ENCODE measurements at regions not wholly inside any gene's neighbourhood (a gene's known extent, or its start where the extent isn't known, plus 50 kb on each side); places are given as distances from the start of the nearest gene placed in this dataset.
A peak's percentile ranks its signal among the peaks of the same experiment; 100 is the strongest.
"Not testable (repeated sequence)": the region's sequence is repeated elsewhere in the genome, so short reads cannot be mapped to it uniquely, and the experiment has no call there.

GRCh38 chr5:16987776-16988175 is 51.7 kb upstream of the MYO10 start:
- no peak for DNase-seq

DNA sequence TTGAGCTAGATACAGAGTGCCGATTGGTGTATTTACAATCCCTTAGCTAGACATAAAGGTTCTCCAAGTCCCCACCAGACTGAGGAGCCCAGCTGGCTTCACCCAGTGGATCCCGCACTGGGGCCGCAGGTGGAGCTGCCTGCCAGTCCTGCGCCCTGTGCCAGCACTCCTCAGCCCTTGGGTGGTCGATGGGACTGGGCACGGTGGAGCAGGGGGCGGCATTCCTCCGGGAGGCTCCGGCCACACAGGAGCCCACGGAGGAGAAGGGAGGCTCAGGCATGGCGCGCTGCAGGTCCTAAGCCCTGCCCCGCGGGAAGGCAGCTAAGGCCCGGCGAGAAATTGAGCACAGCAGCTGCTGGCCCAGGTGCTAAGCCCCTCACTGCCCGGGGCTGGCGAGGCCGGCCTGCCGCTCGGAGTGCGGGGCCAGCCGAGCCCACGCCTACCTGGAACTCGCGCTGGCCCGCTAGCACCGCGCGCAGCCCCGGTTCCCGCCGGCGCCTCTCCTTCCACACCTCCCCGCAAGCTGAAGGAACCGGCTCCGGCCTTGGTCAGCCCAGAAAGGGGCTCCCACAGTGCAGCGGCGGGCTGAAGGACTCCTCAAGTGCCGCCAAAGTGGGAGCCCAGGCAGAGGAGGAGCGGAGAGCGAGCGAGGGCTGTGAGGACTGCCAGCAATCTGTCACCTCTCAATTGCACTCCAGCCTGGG is 54.9 kb upstream of the MYO10 start:
- DNase-seq = not testable (repeated sequence)

DNA sequence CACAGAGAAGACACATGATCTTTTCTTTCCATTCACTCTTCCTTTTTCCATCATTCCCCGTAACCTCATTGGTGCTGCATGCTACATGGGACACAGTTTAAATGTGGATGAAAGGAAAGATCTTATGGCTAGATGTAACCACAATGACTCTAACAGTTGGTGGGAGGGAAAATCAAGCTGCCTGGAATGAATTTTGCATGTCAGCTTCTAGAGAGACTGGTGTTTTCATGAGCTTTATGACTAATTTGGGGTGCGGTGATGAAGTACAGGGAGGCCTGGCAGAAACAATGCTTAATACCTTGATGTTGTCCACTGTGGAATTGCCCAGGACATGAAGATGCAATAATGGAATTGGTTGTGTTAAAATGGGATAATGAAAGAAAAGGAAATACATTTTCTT is 55.9 kb upstream of the MYO10 start:
- DNase-seq = no peak

DNA sequence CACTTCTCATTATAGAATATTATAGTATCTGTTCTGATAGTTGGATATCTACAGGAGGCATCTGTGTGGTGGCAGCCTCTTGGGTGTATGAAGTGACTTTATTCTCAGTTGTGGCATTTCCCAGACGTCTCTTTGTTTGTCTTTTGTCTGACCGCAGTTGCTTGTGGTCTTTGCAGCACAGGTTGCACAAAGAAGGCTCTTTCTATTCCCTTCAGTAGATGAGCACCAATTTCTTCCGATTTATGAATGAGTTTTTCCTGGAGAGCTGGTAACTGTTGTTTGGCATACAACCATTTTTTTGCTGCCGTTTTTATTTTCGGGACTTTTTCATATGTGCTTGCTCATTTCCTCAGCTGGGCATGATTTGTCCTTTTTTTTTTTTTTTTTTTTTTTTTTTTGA is 56.4 kb upstream of the MYO10 start:
- DNase-seq = no peak

- DNase-seq = no peak
Measured at GRCh38 chr5:16994565-16994964, 58.5 kb upstream of the MYO10 start.

- DNase-seq = no peak
Measured at GRCh38 chr5:16995372-16995771, 59.3 kb upstream of the MYO10 start.

- no peak for DNase-seq
Measured at GRCh38 chr5:17000291-17000939, 64.3 kb upstream of the MYO10 start.

GRCh38 chr5:17001428-17001827 is 65.3 kb upstream of the MYO10 start:
- DNase-seq = no peak

DNA sequence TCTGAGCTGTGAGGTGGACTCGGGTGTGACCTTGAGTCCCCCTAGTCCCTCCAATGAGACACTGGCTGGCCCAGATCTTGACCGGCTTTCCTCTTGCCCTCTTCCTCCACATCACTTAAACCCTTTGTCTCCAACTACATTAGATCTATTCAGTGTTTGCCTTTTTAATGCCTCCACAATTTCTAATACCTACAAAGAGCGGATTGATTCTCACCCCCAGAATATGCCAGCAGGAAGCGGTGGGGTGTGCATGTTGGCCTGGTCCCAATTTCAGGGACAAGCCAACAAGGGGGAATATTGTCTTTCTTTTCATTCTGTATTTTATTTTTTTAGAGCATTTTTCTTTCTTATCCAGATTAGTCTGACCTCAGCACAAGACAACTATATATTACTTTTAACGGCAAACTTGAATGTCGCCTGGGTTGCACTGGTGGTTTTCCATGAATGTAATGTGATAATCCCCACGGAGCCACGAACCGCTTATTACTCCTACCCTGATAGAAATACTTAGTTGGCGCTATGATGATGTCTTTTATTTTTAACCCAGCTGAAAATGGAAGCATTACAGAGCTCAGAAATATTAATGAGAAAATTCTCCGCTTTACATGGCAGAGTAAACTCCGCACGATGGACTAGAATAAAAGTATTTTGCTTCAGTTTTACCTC is 68.5 kb upstream of the MYO10 start:
- peak; percentile 66 for DNase-seq

- no peak for DNase-seq
Measured at GRCh38 chr5:17005107-17005828, 69.2 kb upstream of the MYO10 start.

- no peak for DNase-seq
Measured at GRCh38 chr5:17012289-17012688, 76.2 kb upstream of the MYO10 start.

DNA sequence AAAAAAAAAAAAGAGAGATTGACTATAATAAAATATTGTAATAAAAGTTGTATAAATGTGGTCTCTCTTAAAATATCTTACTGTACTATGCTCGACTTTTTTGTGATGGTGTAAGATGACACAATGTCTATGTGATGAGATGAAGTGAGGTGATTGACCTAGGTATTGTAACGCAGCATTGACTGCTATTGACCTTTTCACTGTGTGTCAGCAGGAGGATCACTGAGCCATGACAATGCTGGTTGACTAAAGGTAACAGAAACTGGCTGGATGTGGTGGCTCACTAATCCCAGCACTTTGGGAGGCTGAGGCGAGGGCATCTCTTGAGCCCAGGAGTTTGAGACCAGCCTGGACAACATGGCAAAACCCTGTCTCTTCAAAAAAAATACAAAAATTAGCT is 78.6 kb upstream of the MYO10 start:
- no peak for DNase-seq

GRCh38 chr5:17018871-17019270 is 82.8 kb upstream of the MYO10 start:
- DNase-seq = no peak

- no peak for DNase-seq
Measured at GRCh38 chr5:17019324-17019723, 83.2 kb upstream of the MYO10 start.

DNA sequence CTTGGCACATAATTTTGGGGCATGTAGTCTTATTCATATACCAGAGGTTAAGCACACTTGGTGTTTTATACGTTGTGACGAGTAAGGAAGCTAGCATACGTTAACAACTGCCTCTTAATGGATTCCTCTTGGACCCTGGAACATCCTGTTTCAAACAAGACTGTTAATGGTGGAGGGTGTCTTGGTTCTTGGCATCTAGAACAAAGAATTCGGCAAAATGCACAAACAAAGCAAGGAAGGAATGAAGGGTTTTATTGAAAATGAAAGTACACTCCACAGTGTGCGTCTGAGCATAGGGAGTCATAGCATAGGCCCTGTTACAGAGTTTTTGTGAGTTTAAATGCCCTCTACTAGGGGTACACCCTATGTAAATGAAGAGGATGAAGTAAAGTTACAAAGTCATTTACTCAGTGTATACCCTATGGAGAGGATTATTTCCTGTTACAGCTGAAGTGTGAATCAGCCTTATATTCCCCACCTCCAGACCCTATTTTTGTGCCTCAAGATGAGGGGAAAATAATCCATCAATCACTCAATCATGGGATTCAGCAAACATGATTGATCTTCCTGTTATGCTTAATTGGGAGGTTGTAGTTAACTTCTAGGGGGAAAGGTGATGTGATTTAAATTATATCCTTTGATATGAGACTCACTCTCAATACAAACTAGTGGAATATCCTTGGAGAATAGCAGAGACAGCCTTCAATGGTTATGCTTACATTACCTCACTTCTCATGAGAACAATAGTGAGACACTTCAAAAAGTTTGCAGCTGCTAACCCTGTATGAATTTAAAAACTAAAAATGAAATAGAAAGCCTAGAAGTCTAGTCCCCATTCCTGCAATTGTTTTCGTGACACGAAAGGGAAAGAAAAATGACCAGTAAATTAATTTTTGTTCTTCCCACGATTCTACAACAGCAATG is 84.9 kb upstream of the MYO10 start:
- DNase-seq = no peak

GRCh38 chr5:17021602-17021932 is 85.5 kb upstream of the MYO10 start:
- DNase-seq = no peak

- DNase-seq = no peak
Measured at GRCh38 chr5:17022296-17022695, 86.2 kb upstream of the MYO10 start.

- DNase-seq = no peak
Measured at GRCh38 chr5:17024686-17025180, 88.6 kb upstream of the MYO10 start.

DNA sequence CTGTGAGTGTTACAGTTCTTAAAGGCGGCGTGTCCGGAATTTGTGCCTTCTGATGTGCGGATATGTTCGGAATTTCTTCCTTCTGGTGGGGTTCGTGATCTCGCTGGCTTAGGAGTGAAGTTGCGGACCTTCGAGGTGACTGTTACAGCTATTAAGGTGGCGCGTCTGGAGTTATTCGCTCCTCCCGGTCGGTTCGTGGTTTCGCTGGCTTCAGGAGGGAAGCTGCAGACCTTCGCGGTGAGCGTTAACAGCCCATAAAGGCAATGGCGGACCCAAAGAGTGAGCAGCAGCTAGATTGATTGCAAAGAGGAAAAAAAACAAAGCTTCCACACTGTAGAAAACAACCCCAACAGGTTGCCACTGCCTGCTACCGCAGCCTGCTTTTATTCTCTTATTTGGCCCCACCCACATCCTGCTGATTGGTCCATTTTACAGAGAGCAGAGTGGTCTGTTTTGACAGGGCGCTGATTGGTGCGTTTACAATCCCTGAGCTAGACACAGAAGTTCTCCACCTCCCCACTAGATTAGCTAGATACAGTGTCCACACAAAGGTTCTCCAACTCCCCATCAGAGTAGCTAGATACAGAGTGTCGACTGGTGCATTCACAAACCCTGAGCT is 95.7 kb upstream of the MYO10 start:
- not testable (repeated sequence) for DNase-seq

DNA sequence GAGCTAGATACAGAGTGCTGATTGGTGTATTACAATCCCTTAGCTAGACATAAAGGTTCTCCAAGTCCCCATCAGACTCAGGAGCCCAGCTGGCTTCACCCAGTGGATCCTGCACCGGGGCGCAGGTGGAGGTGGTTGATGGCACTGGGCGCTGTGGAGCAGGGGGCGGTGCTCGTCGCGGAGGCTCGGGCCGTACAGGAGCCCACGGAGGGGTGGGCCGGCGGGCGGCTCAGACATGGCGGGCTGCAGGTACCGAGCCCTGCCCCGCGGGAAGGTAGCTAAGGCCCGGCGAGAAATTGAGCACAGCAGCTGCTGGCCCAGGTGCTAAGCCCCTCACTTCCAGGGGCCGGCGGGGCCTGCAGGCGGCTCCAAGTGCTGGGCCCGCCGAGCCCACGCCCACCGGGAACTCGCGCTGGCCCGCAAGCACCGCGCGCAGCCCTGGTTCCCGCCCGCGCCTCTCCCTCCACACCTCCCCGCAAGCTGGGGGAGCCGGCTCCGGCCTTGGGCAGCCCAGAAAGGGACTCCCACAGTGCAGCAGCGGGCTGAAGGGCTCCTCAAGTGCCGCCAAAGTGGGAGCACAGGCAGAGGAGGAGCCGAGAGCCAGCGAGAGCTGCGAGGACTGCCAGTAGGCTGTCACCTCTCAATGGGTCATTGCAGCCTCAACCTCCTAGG is 96.4 kb upstream of the MYO10 start:
- not testable (repeated sequence) for DNase-seq

DNA sequence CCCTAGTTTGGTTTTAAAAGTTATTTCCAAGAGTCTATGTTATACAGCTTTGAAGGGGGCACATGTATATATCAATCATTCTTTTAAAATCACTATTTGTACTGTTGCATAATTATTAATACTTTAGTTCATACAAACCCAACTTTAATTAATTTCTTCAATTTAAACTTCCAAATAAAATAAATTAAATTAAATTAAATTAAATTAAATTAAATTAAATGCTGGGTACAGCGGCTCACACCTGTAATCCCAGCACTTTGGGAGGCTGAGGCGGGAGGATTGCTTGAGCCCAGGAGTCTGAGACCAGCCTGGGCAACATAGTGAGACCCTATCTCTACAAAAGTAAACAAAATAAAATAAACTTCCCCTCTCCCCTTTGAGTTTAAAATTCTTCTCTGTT is 98.9 kb upstream of the MYO10 start:
- DNase-seq = not testable (repeated sequence)
